T-helper 22 cell (primary cell): ENCODE measurements at regions not wholly inside any gene's neighbourhood (a gene's known extent, or its start where the extent isn't known, plus 50 kb on each side); places are given as distances from the start of the nearest gene placed in this dataset.

ENCODE experiments used
- DNase-seq: peaks from one replicate; pipeline ENCODE4 v3.0.0-alpha.2; 2020; ENCODE audit warnings: low read depth

DNA sequence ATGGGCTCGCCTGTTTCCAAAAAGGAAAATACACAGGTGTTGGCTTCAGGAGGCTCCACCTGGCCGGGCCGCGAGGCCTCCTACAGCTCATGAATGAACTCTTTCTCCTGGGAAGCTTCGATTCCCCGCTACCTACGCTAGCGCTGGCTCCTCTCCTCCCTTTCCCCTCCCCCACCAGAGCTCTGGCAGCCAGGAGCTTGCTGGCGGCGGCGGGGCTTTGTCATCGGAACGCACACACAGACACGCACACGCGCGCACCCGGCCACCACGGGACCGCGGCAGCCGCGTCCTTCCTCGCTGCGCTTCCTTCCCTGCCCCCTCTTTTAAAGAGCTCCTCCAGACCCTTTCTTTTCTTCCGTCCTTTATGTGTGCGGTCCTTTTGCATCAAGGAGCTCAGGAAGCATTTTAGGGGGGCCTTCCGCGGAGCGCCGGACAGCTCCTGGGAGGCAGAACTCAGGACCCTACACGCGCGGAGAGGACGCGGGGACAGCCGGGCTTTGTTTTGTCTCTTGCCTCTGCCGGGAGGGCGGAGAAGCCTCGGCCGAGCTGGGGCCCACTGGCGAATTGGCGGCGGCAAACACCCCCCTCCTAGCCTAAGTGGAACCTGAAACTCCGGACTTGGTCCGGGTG, 70.2 kb upstream of the BCOR start:
- DNase-seq = no peak

DNA sequence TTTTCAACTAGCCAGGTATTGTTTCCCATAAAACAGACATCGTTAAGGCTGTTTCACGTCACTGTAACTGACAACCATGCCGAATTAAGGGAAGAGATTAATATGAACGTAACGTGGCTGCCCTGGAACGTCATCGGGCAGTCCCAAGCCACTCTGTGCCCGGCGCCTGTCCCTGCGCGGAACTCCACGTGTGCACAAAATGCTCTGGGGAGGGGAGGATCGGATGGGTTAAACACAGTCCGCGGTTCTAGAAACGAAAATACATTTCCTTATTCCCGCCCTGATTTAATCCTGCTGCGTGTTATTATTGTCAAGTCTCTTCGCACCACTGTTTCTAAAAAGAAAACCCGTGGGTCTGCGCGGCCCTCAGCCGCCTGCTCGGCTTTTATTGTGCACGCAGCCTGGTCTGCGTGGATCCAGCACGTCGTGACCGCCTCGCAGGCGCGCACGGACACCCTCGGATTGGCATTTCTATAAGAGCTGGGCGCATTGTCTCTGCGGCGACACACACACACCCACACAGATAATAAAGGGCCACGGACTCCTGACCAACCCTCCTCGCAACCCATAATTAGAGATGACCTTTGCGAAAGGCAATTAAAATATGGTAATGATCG, 69.6 kb upstream of the BCOR start:
- no peak for DNase-seq

DNA sequence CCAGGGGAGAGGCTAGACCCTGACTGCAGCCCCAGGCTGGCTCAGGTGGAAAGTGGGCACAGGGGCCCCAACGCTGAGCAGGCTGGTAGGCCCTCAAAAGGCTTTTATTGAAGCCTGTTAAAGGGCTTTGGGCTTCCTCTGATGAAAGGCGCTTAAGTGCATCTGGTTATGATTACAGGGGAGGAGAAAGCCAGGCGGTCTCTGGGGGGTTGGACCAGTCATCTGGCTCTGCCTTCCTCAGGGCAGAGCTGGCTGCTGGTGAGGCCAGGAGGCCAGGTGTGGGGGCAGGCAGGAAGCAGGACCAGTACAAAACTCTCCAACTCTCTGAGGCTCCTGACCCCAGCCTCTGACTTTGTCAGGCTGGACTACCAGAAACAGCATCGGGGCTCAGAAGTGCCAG, 68.8 kb upstream of the BCOR start:
- DNase-seq = no peak

DNA sequence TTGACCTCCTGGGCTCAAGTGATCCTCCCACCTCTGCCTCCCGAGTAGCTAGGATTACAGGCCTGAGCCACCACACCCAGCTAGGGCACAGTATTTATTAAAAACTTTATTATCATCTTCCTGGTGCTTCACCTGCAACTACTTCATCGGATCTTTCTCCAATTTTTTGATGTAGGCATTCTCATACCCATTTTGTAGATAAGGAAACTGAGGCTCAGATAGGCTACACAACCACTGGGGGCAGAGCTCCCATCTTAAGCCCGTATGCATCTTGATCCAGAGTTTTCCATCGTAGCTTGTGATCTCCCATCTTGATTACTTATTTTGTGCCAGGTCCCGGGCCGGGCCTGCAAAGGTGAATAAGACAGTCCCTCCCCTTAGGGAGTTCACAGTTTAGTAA, 68.1 kb upstream of the BCOR start:
- no peak for DNase-seq

DNA sequence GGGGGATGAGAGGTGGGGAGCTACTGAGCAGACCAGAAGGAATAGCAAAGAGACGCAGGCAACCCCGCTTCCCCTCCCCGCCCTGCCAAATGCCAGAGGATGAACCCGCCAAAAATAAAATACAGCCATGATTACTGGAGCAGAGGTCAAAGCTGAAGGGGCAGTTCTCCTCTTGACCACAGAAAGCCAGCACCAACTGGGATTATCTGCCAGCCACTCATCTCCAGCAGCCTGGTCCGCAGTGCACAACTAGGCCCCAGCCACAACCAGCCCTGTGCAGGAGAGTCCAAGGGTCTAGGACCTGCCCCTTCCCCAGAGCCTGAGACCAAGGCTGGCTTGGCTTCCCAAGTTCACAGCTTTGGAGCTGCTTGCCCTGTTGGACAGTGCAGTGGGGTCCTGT, 67.4 kb upstream of the BCOR start:
- no peak for DNase-seq

DNA sequence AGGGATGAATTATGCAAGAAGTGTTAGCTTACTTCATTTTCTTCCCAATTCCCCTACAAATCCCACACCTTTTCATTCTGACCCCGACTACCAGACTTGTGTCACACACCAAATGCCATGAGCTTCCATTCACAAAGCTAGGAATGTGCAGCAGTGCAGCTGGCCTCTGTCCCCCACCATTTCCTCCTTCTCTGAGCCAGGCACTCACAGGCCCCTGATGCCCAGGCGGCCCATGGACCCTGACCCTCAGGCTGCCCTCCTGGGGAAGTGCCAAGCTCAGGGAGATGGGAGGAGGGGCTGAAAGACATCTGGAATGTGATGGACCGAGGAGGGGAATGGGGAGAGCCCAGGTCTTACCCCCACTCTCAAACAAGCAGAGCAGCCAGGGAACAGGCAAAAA, 67.0 kb upstream of the BCOR start:
- DNase-seq = no peak

DNA sequence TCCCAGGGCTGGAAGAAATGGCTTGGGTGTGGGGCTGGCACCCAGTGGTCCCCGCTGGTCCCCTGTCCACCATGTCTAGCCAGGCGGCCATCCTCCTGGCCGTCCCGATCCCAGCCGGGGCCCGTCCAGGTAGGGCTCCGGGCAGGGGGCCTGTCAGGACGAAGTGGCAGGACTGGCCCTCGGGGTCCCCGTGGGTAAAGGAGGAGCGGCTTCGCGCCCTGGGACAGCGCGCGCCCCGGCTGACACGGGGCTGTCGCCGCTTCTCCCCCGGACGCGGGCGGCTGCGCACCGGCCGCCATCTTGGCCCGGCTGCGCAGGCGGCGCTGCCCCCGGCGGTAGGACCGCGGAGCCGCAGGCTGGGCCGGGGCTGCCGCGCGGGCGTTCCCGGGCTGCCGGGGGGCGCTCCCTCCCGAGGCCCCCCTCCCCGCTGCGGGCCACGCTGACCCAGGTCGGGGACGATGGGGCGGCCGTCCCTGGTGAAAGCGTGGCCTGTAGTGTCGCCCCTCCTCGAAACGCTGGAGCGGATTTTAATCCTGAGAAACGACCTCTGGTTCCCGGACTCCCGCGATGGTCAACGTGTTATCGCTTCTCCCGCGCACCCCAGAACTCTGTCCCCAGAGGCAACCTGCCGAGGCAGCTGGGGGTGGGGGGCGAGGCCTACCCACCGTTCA, 60.4 kb upstream of the BCOR start:
- DNase-seq = no peak

DNA sequence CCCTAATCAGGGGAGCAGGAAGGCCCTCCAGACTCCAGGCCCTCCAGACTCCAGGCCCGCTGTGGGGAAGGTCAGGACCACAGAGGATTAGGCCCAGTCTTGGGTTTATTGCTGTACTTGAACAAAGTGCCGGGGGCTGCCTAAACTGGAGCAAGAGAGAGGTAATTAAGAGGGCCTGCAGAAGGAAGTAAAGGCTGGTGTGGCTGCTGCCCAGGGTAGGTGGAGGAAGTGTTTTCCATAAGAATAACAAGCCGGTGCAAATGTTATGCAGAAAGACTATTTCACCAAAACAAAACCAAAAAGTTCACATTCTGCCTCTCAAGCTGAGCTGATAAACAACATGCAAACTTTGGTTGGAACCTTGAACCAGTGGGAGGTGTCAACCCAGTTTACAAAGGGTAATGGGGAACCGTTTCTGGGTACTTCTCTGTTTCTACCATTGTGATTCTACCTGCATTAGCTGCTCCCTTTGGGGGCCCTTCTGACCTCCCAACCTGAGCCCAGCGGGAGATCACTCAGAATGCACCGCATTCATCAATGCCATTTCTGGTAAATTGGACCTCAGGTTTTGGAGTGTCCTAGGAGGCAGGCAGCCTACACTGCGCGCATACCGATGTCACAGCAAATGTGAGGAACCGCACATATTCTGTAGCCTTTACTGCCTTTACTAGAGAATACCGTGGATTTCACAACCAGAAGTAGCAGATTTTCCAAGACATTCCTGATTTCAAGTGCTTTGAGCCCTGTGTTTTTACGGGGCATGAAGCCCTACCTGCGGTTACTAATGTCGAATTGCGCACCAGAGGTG, 59.7 kb upstream of the BCOR start:
- DNase-seq = no peak

DNA sequence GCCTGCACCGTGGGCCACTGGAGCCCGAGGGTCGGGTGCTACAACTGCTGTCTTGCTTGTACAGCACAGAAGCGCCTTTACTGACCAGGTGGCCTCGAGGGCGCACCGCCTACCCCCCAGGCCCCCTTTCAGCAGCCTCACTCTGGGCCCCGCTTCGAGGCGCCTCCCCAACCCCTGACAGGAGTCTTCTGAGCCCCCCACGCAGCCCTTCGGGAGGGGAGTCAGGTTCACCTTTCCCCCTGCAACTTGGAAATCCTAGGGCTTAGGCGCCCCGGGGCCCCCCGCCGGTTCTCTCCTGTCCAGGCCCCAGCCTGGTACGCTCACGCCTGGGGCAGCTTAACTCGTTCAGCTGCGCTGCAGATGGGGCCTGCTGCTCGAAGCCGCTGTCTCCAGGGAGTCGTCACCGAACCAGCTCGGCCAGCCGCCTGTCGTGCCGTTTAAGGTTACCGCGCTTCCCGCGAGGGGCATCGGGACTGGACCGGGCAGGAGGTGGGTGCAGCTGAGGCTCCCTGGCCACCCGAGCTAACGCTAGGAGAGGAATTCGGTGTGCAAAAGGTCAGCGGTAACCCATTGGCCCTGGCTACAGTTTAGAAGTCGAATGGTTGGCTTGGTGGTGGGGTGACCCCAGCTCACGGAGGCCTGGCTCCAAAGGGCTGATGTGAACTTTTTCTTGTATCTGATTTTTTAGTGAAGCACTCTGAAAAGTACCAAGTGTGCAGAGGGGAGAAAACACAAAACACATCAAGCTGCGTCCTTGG, 58.9 kb upstream of the BCOR start:
- no peak for DNase-seq

DNA sequence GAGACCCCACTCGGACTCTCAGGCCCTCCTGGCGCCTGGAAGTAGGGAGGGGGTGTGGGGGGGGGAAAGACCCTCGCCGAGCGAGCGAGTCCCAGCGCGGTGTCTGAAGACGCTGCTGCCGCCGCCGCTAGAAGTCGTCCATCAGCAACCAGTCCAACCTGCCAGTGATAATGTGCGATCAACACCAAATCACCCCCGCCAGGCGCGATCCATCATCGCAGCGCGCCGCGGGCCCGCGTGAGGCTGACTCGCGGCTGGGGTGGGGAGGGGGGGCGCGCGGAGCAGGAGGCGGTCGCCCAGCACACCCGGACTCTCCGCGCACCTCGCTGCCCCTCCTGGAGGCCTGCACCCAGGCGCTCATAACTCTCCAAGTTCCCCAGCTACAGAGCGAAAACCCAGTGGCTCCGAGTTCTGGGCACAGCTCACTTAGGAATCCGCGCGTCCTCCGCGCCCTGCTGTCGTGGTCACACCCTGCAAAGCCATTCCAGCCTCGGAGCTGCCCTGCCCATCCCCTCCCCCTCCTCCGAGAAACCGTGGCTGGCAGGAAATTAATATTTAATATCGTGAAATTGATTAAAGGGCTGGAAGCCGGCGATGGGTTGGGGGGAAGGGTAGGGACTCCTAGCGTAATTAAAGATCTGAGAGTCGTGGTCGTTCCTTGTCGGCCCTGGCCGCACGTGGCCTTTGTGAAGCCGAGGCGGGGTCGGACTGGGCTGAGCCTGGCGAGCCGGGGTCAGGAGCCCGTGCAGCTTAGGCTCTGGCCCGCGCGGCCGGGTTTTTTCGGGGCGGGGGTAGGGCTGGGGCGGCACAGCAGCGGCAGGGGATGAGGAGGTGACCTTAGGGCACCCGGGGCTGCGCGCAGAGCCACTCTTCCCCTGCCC, 58.1 kb upstream of the BCOR start:
- no peak for DNase-seq

DNA sequence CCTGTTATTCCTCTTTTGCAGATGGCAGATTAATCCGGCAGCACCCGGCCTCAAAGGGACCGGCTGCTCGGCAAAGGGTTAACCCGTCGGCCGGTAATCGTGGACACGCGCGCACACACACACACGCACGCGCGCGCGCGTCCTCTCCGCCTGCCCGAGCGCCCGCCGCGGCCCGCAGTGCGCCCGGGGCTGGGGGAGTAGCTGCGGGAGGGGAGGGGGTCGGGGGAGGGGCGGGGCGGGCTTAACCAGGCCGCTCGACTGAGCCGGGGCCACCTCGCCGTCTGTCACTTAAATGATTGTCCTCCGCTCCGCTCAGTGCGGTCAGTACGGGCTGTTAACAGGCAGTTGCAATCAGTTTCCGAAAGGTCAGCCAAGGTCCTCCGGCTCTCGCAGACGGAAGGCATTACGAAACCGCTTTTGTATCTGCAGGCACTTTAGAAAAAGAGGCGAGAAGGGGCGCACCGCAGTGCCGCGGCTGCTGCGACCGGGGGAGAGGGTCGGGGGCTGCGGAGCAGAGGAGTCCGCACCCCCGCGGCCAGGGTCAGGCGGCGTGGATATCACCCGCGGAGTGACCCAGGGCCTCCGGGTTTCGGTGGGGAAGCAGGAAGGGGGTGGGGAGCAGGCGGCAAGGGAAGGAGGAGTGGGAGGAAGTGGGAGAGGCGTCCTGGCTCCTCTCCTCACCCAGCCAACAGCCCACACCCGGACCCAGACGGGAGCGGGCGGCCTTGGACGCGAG, 57.3 kb upstream of the BCOR start:
- DNase-seq = no peak

DNA sequence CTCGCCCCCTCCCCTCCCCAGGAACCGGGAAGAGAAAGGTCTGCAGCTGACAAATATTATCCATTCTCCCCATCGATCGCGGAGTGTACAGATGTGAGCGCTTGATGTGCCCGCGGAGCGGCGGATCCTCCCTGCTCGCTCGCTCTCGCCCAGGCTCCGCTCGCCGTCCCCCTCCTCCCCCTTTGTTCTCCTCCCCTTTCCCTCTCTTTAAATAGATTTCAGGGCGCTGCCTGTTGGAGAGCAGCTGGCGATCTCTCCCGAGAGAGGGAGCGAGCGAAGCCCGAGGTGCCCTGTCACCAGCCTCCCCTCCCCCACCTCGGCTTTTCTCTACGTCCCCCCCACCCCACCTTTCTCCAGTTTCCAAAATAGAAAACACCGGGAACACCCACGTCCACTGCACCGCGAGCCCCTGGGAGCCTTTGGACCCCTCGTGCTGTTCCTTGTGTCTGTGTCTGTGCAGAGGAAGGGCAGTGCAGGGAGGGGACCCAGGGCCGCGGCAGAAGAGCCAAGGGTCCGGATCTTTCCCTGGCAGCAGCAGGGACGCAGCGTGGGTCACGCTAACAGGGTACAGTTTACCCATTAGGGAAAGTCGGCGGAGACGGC, 56.6 kb upstream of the BCOR start:
- DNase-seq = no peak

DNA sequence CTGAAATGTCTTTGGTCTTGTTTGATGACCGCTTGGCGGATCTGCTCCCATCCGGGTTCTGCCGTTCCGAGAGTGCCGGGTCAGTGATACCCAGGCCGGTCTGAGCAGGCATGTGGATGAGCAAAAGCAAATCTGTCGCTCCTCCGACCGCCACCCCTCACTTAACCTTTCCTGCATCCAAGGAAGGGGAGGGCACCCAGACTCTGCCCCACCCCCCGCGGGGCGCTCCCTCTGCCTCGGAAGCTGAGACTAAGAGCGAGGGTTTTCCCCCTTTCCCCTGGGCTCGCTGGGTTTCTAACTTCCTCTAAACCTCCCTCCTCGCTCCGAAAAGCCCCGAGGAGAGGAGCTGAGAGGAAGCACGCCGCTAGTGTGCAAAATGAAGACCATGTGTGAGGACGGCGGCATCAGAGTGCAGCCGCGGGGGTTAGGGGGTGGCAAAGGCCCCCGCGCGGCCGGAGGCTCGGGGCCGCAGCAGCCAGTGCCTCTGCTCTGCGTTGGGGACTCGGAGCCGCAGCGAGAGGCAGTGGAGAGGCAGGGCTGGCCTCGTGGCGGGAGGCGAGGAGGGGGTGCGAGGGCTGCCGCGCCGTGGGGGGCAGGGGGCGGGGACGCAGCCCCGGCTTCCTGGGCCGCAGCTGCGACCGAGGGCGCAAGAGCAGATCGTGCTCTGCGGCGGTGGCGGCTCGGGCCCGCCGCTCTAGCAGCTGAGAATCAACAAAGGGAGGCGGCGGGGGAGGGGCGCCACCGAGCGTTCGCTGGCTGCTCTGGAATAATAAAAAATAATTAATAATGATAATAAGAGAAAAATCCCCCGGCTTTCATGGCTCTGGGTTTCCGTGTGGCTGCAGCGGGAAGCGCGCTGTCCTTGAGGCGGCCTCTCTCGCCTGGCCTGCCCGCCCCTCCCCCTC, 55.8 kb upstream of the BCOR start:
- DNase-seq = peak; percentile 47

DNA sequence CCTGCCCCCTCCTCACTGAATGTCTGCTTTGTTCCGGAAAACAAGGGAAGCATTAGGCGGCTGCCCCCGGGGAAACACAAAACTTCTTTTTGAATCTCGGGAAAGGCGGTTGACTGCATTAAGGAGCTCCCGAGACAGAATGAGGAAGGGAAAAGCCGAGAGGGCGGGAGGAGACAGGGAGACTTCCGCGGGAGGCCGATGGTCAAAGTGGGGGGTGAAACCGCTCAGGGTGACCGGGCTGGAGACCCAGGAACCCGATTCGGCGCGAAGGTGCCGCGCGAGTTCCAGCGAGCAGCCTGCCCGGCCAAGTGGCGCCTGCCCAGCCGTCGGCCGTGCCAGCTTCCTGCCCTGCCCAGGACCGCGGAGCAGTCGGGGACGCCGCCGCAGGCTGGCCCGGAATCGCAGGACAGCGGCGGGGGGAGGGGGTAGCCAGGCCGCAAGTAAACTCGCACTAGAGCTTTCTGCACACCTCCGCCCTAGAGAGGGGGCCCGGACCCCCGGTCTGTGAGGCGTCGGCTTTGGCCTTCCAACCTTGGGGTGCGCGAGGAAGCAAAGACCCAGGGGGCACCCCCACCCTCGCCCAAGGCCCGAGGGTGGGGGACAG, 55.1 kb upstream of the BCOR start:
- no peak for DNase-seq

DNA sequence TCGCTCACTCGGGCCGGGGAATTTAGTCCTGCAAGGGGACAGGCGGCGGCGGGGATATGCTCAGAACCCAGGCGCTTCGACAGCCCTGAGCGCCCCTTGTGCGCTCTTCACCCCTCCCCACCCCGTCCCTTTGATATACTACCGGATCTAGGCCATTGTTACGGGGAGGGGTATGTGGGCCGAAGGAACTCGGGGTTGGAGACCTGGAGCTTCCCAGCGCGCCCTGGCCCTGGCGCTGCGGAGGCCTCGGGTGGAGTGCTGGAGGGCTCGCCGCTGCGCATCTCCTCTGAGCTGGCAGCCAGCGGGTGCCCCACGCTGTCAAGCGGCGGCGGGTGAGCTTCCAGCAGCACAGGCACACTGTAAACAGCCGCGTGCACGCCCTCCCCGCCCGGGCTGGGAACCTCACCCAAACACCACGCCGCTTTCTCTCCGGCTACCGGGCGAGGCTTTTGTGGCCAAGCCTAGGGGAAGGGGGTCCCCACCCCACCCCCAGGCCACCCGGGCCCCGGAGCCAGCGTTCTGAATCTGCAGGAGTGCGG, 54.5 kb upstream of the BCOR start:
- no peak for DNase-seq

DNA sequence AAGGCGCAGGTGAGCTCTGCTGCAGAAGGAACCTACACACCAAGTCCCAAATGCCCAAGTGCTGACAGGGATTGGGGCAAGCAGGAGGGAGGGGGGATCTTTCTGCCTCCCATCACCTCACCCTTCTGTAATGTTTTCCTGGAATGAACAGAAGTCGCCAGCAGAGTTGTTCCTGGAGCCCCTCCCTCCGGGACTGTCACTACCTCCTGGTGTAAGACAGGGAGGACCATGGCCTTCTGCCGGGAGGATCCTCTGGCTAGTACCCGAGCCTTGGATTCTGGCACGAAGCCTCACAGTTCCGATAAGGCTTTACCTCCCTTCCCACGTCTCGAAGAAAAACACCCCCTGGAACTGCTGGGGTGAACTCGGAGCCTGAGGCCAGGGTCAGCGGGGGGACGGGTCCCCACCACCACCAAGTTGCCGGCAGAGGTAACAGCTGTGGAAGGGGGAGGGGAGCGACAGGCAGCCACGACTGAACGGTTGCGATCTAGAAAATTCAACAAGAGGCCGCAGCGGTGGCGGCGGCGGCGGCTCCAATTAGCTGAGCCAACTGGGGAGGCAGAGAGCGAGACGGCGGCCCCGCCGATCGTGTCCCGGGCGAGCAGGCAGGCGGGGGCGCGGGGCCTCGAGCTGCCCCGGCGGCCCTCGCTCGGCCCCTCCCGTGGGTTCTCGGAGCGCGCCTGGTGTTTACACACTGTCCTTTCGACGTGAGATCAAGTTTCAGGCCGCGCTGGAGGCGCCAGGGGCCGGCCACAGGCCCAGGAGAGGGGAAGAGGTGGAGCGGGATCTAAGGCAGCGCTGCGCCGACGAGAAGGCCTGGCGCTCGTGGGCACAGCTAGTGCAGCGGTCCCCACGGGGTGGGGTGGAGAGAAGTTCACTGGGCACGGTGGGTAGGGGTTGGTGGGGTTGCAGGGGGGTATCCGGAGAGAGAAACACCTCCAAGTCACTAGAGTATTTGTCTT, 53.7 kb upstream of the BCOR start:
- DNase-seq = no peak

DNA sequence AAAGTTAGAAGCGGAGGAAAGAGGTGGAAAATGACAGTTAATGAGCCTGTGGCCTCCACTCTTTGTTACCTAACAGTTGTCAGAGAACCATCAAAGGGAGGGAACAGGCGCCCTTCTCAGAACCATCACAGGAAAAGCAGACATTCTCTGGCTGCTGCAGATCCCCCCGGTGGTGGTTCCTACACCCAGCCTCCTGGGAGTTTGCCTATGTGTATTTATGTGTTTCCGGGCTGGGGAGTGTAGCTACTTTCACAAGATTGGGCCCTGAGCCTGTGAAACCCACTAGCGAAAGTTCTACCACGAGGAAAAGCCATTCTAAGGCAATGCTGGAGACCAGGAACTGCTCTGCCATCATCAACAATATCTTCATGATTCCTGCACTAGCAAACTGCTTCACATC, 52.7 kb upstream of the BCOR start:
- no peak for DNase-seq
